Gastrocnemius medialis (tissue), 4 donors: ENCODE measurements at regions not wholly inside any gene's neighbourhood (a gene's known extent, or its start where the extent isn't known, plus 50 kb on each side); places are given as distances from the start of the nearest gene placed in this dataset.

Source experiments
- CTCF ChIP-seq, 5 experiments: fragments of 450-650 bp in 3 of 5; fragments of 200-600 bp in 2 of 5; sonication (generic) in 2 of 5; IDR thresholded peaks in 4 of 5; conservative IDR thresholded peaks in 1 of 5; 1 replicate in 4 of 5; 2 replicates in 1 of 5; pipeline ENCODE4 v1.5.1; 2016 to 2019; ENCODE audit warnings: antibody characterized with exemption in 5 of 5, mild to moderate bottlenecking in 3 of 5, moderate library complexity in 3 of 5
- POLR2A ChIP-seq, 2 donors: fragments of 450-650 bp; IDR thresholded peaks; one replicate each; pipeline ENCODE4 v1.6.1; 2017; ENCODE audit warnings: antibody characterized with exemption in 2 of 2, mild to moderate bottlenecking in 2 of 2, moderate library complexity in 2 of 2

- TF ChIP-seq CTCF (IDR thresholded peaks at IDR 0.05 in 4 of 5, conservative IDR thresholded peaks at IDR 0.05 in 1 of 5), result no peak
- no peak for TF ChIP-seq POLR2A (IDR thresholded peaks at IDR 0.05)
Observed at GRCh38 chr18:4524096-4524495, 69.0 kb upstream of the DLGAP1 start.
